ENCODE measurements at regions not wholly inside any gene's neighbourhood (a gene's known extent, or its start where the extent isn't known, plus 50 kb on each side); places are given as distances from the start of the nearest gene placed in this dataset.

- Histone ChIP-seq H3K36me3 (ENCODE audit: insufficient read depth) (no peaks in the 10 kb centered on the region), H3K27ac (ENCODE audit: low read depth) (no peak overlapping the region), H3K4me1 (ENCODE audit: insufficient read depth) (no peaks in the 10 kb centered on the region), H3K4me3 (ENCODE audit: low read depth, low read length) (no peak overlapping the region)
- no peak for DNase-seq (ENCODE audit: extremely low spot score)
Observed at GRCh38 chr18:27855486-27855885, 321.4 kb downstream of the CDH2 start.

DNA sequence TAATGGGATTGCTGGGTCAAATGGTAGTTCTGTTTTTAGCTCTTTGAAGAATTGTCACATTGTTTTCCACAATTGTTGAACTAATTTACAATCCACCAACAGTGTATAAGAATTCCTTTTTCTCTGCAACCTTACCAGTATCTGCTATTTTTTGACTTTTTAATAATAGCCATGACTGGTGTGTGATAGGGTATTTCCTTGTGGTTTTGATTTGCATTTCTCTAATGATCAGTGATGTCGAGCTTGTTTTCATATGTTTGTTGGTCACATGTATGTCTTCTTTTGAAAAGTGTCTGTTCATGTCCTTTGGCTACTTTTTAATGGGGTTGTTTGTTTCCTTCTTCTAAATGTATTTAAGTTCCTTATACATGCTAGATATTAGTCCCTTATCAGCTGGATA, 322.3 kb downstream of the CDH2 start:
- 94% methylated on average over 1 of the region's 1 CpG for WGBS
- Histone ChIP-seq H3K4me3 (ENCODE audit: low read depth, low read length) (no peak overlapping the region), H3K27ac (ENCODE audit: low read depth) (no peak overlapping the region), H3K4me1 (ENCODE audit: insufficient read depth) (no peaks in the 10 kb centered on the region), H3K36me3 (ENCODE audit: insufficient read depth) (no peaks in the 10 kb centered on the region)
- DNase-seq (ENCODE audit: extremely low spot score): no peak

- Histone ChIP-seq H3K4me1 (ENCODE audit: insufficient read depth) (no peaks in the 10 kb centered on the region), H3K4me3 (ENCODE audit: low read depth, low read length) (no peak overlapping the region), H3K27ac (ENCODE audit: low read depth) (no peak overlapping the region), H3K36me3 (ENCODE audit: insufficient read depth) (no peaks in the 10 kb centered on the region)
- DNase-seq (ENCODE audit: extremely low spot score): no peak
- 55% methylated on average over 4 of the region's 4 CpGs for WGBS
Observed at GRCh38 chr18:27848336-27848735, 328.6 kb downstream of the CDH2 start.

DNA sequence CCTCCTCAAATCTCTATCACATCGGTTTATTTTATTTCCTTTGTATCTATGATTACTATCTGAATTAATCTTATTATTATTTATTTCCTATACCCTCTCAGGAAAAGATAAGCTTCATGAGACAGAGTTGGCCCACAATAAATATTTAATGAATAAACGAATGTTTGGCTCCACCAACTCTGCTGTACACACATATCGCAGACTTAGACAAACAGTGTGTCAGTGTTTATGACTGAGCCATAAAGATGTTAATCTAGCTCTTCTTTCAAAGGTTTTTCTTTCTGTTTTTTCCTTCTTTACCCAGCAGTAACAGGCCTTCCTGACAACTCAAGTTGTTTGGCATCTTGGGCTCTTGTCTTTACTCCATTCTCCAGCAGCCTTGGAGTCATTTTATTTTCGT, 329.5 kb downstream of the CDH2 start:
- 17% methylated on average over 4 of the region's 4 CpGs for WGBS
- Histone ChIP-seq H3K27ac (ENCODE audit: low read depth) (no peak overlapping the region), H3K4me3 (ENCODE audit: low read depth, low read length) (no peak overlapping the region), H3K4me1 (ENCODE audit: insufficient read depth) (no peaks in the 10 kb centered on the region), H3K36me3 (ENCODE audit: insufficient read depth) (no peaks in the 10 kb centered on the region)
- peak; percentile 39 for DNase-seq (ENCODE audit: extremely low spot score)

DNA sequence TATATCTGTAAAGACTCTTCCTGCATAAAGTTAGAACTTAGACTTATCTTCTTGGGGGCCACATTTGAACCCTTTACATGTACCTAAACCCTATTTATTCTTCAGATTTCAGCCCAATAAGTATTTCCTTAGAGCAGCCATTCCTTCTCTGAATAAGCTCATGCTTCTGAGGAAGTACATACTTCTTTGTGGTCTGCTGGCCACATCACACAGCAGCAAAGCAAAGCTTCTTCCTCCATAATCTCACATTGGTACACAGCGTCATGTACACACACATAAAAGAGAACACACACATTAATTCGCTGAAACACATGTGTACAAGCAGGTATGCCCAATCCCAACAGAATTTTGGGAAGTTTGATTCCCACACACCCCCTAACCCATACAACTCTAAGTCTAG, 331.0 kb downstream of the CDH2 start:
- Histone ChIP-seq H3K4me3 (ENCODE audit: low read depth, low read length) (no peak overlapping the region), H3K36me3 (ENCODE audit: insufficient read depth) (no peaks in the 10 kb centered on the region), H3K4me1 (ENCODE audit: insufficient read depth) (no peaks in the 10 kb centered on the region), H3K27ac (ENCODE audit: low read depth) (no peak overlapping the region)
- DNase-seq (ENCODE audit: extremely low spot score): no peak
- WGBS: 92% methylated on average over 2 of the region's 2 CpGs

GRCh38 chr18:27843783-27844777, 332.9 kb downstream of the CDH2 start:
- 39% methylated on average over 3 of the region's 3 CpGs for WGBS
- H3K4me3 ChIP-seq (ENCODE audit: low read depth, low read length): no peak overlapping the region
- DNase-seq (ENCODE audit: extremely low spot score): no peak

GRCh38 chr18:27839141-27839540, 337.8 kb downstream of the CDH2 start:
- no peaks in the 10 kb centered on the region for H3K4me1 ChIP-seq (ENCODE audit: insufficient read depth)
- no peaks in the 10 kb centered on the region for H3K36me3 ChIP-seq (ENCODE audit: insufficient read depth)
- H3K27ac ChIP-seq (ENCODE audit: low read depth): no peak overlapping the region
- no peak overlapping the region for H3K4me3 ChIP-seq (ENCODE audit: low read depth, low read length)
- 57% methylated on average over 2 of the region's 2 CpGs for WGBS
- DNase-seq (ENCODE audit: extremely low spot score): no peak

More at GRCh38 chr18:27843783-27844777, 332.9 kb downstream of the CDH2 start:
- Histone ChIP-seq H3K36me3 (ENCODE audit: insufficient read depth) (no peaks in the 10 kb centered on the region), H3K27ac (ENCODE audit: low read depth) (no peak overlapping the region), H3K4me1 (ENCODE audit: insufficient read depth) (no peaks in the 10 kb centered on the region)

GRCh38 chr18:27838225-27838624, 338.7 kb downstream of the CDH2 start:
- H3K4me3 ChIP-seq (ENCODE audit: low read depth, low read length): no peak overlapping the region
- H3K36me3 ChIP-seq (ENCODE audit: insufficient read depth): no peaks in the 10 kb centered on the region
- H3K27ac ChIP-seq (ENCODE audit: low read depth): no peak overlapping the region
- H3K4me1 ChIP-seq (ENCODE audit: insufficient read depth): no peaks in the 10 kb centered on the region
- no peak for DNase-seq (ENCODE audit: extremely low spot score)

- Histone ChIP-seq H3K27ac (ENCODE audit: low read depth) (no peak overlapping the region), H3K4me3 (ENCODE audit: low read depth, low read length) (no peak overlapping the region), H3K4me1 (ENCODE audit: insufficient read depth) (no peaks in the 10 kb centered on the region), H3K36me3 (ENCODE audit: insufficient read depth) (no peaks in the 10 kb centered on the region)
- DNase-seq (ENCODE audit: extremely low spot score): no peak
- 87% methylated on average over 2 of the region's 2 CpGs for WGBS
Observed at GRCh38 chr18:27826101-27826500, 350.8 kb downstream of the CDH2 start.

DNA sequence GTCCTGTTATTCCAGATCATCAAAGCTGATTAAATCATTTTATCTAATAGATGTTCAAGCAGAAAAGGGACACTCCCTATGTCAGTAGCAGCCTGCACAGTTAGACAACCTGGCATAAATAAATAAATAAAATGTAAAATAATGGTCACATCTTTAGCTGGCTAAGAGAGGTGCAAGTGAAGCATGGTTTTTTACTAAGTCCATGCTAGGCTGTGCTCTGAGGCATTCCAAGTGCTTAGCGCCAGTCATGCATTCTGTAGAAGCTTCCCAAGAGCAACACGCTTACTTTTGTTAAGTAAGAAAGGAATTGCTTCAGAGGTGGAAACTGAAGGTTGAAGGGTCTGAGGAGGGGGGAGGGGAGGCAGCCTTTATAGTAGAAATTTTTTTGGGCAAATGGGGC, 351.2 kb downstream of the CDH2 start:
- Histone ChIP-seq H3K4me3 (ENCODE audit: low read depth, low read length) (no peak overlapping the region), H3K36me3 (ENCODE audit: insufficient read depth) (no peaks in the 10 kb centered on the region), H3K4me1 (ENCODE audit: insufficient read depth) (no peaks in the 10 kb centered on the region), H3K27ac (ENCODE audit: low read depth) (no peak overlapping the region)
- DNase-seq (ENCODE audit: extremely low spot score): no peak
- 89% methylated on average over 2 of the region's 2 CpGs for WGBS

- 68% methylated on average over 5 of the region's 5 CpGs for WGBS
Observed at GRCh38 chr18:27824841-27825681, 351.9 kb downstream of the CDH2 start.

DNA sequence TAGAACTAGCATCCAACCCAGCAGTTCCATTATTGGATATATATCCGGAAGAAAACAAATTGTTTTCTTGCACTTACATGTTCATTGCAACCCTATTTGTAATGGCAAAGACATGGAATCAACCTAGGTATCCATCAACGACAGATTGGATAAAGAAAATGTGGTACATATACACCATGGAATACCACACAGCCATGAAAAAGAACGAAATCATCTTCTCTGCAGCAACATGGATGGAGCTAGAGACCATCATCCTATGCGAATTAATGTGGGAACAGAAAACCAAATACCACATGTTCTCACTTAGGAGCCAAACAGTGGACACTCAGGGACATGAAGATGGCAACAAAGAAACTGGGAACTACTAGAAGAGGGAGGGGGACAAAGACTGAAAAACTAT, 352.7 kb downstream of the CDH2 start:
- DNase-seq (ENCODE audit: extremely low spot score): no peak
- Histone ChIP-seq H3K4me1 (ENCODE audit: insufficient read depth) (no peaks in the 10 kb centered on the region), H3K4me3 (ENCODE audit: low read depth, low read length) (no peak overlapping the region), H3K36me3 (ENCODE audit: insufficient read depth) (no peaks in the 10 kb centered on the region), H3K27ac (ENCODE audit: low read depth) (no peak overlapping the region)
- WGBS: 90% methylated on average over 4 of the region's 4 CpGs

More at GRCh38 chr18:27824841-27825681, 351.9 kb downstream of the CDH2 start:
- no peak overlapping the region for H3K4me3 ChIP-seq (ENCODE audit: low read depth, low read length)
- no peaks in the 10 kb centered on the region for H3K36me3 ChIP-seq (ENCODE audit: insufficient read depth)
- no peak overlapping the region for H3K27ac ChIP-seq (ENCODE audit: low read depth)
- DNase-seq (ENCODE audit: extremely low spot score): no peak
- no peaks in the 10 kb centered on the region for H3K4me1 ChIP-seq (ENCODE audit: insufficient read depth)

DNA sequence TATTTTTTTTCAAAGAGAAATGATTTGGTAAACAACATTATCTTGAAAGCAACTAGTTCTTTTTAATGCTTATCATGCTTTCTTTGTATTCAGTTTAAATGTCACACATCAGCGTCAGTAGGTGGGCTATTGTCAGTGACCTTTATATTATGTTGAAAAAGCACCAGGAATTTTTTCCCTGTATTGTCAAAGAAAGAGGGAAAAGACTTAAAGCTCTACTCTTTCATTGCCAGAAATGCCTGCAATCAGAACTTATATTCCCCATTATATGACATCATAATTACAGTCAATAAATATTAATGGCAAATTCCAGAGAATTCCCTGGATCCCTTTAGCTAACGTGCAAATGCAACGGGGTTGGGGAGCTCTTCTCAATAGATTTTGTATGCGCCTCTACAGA, 353.9 kb downstream of the CDH2 start:
- 82% methylated on average over 4 of the region's 4 CpGs for WGBS
- H3K36me3 ChIP-seq (ENCODE audit: insufficient read depth): no peaks in the 10 kb centered on the region
- no peak for DNase-seq (ENCODE audit: extremely low spot score)
- H3K27ac ChIP-seq (ENCODE audit: low read depth): no peak overlapping the region
- H3K4me3 ChIP-seq (ENCODE audit: low read depth, low read length): no peak overlapping the region
- no peaks in the 10 kb centered on the region for H3K4me1 ChIP-seq (ENCODE audit: insufficient read depth)

- no peak for DNase-seq (ENCODE audit: extremely low spot score)
- H3K4me3 ChIP-seq (ENCODE audit: low read depth, low read length): no peak overlapping the region
- H3K27ac ChIP-seq (ENCODE audit: low read depth): no peak overlapping the region
- no peaks in the 10 kb centered on the region for H3K36me3 ChIP-seq (ENCODE audit: insufficient read depth)
- 59% methylated on average over 1 of the region's 1 CpG for WGBS
- no peaks in the 10 kb centered on the region for H3K4me1 ChIP-seq (ENCODE audit: insufficient read depth)
Observed at GRCh38 chr18:27808683-27809082, 368.2 kb downstream of the CDH2 start.
